HG03066 (cell line): ENCODE measurements at regions not wholly inside any gene's neighbourhood (a gene's known extent, or its start where the extent isn't known, plus 50 kb on each side); places are given as distances from the start of the nearest gene placed in this dataset.
A peak's percentile ranks its signal among the peaks of the same experiment; 100 is the strongest.

Experiments used
- ATAC-seq: cut with Tn5 transposase; IDR thresholded peaks from one replicate; pipeline ENCODE4 v1.9.1; 2021; ENCODE audit warnings: low read depth; ENCODE audit not compliant: unreplicated experiment

- peak; percentile 62 for ATAC-seq
These were observed 639.9 kb downstream of the SPOCK3 start for GRCh38 chr4:166594326-166594946.

GRCh38 chr4:166600264-166600663 lies 634.0 kb downstream of the SPOCK3 start:
- no peak for ATAC-seq

- ATAC-seq, result no peak
These were observed 632.2 kb downstream of the SPOCK3 start for GRCh38 chr4:166602068-166602467.

GRCh38 chr4:166622425-166622977 lies 611.8 kb downstream of the SPOCK3 start:
- no peak for ATAC-seq

GRCh38 chr4:166625018-166625637 lies 609.2 kb downstream of the SPOCK3 start:
- peak; percentile 45 for ATAC-seq

- no peak for ATAC-seq
These were observed 605.8 kb downstream of the SPOCK3 start for GRCh38 chr4:166628454-166628853.

- ATAC-seq, result no peak
These were observed 598.9 kb downstream of the SPOCK3 start for GRCh38 chr4:166635367-166635766.

- no peak for ATAC-seq
These were observed 596.5 kb downstream of the SPOCK3 start for GRCh38 chr4:166637816-166638215.

GRCh38 chr4:166655231-166655630 lies 579.1 kb downstream of the SPOCK3 start:
- ATAC-seq, result no peak

- no peak for ATAC-seq
These were observed 578.6 kb downstream of the SPOCK3 start for GRCh38 chr4:166655705-166656104.

GRCh38 chr4:166657261-166657660 lies 577.0 kb downstream of the SPOCK3 start:
- no peak for ATAC-seq

GRCh38 chr4:166658585-166658984 lies 575.7 kb downstream of the SPOCK3 start:
- peak; percentile 31 for ATAC-seq

- ATAC-seq, result peak; percentile 93
These were observed 571.9 kb downstream of the SPOCK3 start for GRCh38 chr4:166662266-166662843.

- ATAC-seq, result no peak
These were observed 564.0 kb downstream of the SPOCK3 start for GRCh38 chr4:166670341-166670740.

GRCh38 chr4:166673911-166674310 lies 560.4 kb downstream of the SPOCK3 start:
- ATAC-seq, result no peak

- no peak for ATAC-seq
These were observed 558.9 kb downstream of the SPOCK3 start for GRCh38 chr4:166675411-166675810.

- ATAC-seq, result no peak
These were observed 553.5 kb downstream of the SPOCK3 start for GRCh38 chr4:166680796-166681195.

- ATAC-seq, result no peak
These were observed 552.1 kb downstream of the SPOCK3 start for GRCh38 chr4:166682200-166682599.
